Liver (tissue), 3 donors: ENCODE measurements at regions not wholly inside any gene's neighbourhood (a gene's known extent, or its start where the extent isn't known, plus 50 kb on each side); places are given as distances from the start of the nearest gene placed in this dataset.

Source experiments
- CTCF ChIP-seq: fragments of 150-350 bp; IDR thresholded peaks from 2 replicates; pipeline ENCODE4 v1.5.1; 2017; ENCODE audit warnings: improper control_type of control experiment, low read depth, low read length; ENCODE audit not compliant: missing input control
- GABPA ChIP-seq, 2 donors: IDR thresholded peaks in 1 of 2; conservative IDR thresholded peaks in 1 of 2; 2 replicates each; pipeline ENCODE4 v1.6.1; 2016; ENCODE audit warnings: antibody characterized with exemption in 2 of 2, mild to moderate bottlenecking in 1 of 2, moderate library complexity in 1 of 2
- HNF4G ChIP-seq: IDR thresholded peaks from 2 replicates; pipeline ENCODE4 v1.6.1; 2016; ENCODE audit warnings: antibody characterized with exemption
- MAX ChIP-seq: IDR thresholded peaks from 2 replicates; pipeline ENCODE4 v1.6.1; 2016; ENCODE audit warnings: antibody characterized with exemption
- REST ChIP-seq: IDR thresholded peaks from 2 replicates; pipeline ENCODE4 v1.6.1; 2016; ENCODE audit warnings: antibody characterized with exemption, mild to moderate bottlenecking
- ZBTB33 ChIP-seq: IDR thresholded peaks from 2 replicates; pipeline ENCODE4 v1.6.1; 2016; ENCODE audit warnings: antibody characterized with exemption
- donor health status: healthy.
- donor health status: healthy.

GRCh38 chr18:23324056-23324811, 128.9 kb upstream of the RIOK3 start:
- TF ChIP-seq CTCF (no peak), ZBTB33 (no peak), GABPA (IDR thresholded peaks at IDR 0.05 in 1 of 2, conservative IDR thresholded peaks at IDR 0.05 in 1 of 2) (no peak), REST (no peak), MAX (no peak), HNF4G (no peak)
